Ectodermal cell (in vitro differentiated cells): ENCODE measurements at regions not wholly inside any gene's neighbourhood (a gene's known extent, or its start where the extent isn't known, plus 50 kb on each side); places are given as distances from the start of the nearest gene placed in this dataset.

Experiments
- H3K27ac ChIP-seq: 2 replicates; pipeline ENCODE4 v1.7.0; 2013; ENCODE audit warnings: mild to moderate bottlenecking, low read depth, low read length; ENCODE audit not compliant: insufficient read depth, poor library complexity, severe bottlenecking
- H3K27me3 ChIP-seq: 2 replicates; pipeline ENCODE4 v1.7.0; 2013; ENCODE audit warnings: mild to moderate bottlenecking, low read length; ENCODE audit not compliant: insufficient read depth, control insufficient read depth, poor library complexity, severe bottlenecking
- H3K36me3 ChIP-seq: one replicate; pipeline ENCODE4 v1.7.0; 2013; ENCODE audit warnings: low read length; ENCODE audit not compliant: control insufficient read depth, insufficient read depth
- H3K4me1 ChIP-seq: one replicate; pipeline ENCODE4 v1.7.0; 2013; ENCODE audit warnings: low read length; ENCODE audit not compliant: control insufficient read depth, insufficient read depth
- H3K4me3 ChIP-seq: 2 replicates; pipeline ENCODE4 v1.7.0; 2013; ENCODE audit warnings: low read depth, low read length, control low read depth; ENCODE audit not compliant: insufficient read depth
- H3K9me3 ChIP-seq: 2 replicates; pipeline ENCODE4 v1.7.0; 2013; ENCODE audit warnings: mild to moderate bottlenecking, low read length, moderate library complexity; ENCODE audit not compliant: control insufficient read depth
- WGBS, 2 experiments: methylation state at CpG; one replicate each; pipeline ENCODE4 v1.1.7; 2013; ENCODE audit warnings: missing lambda C conversion rate in 2 of 2; 5-methylcytosine and 5-hydroxymethylcytosine counted together

GRCh38 chr21:19771881-19772280 is 1226.3 kb upstream of the NCAM2 start:
- Histone ChIP-seq H3K27me3 (no peaks in the 10 kb centered on the region), H3K36me3 (no peaks in the 10 kb centered on the region), H3K4me3 (no peak overlapping the region), H3K27ac (no peak overlapping the region), H3K4me1 (no peaks in the 10 kb centered on the region), H3K9me3 (no peaks in the 10 kb centered on the region)
- 96 to 100% methylated on average over 1 of the region's 2 CpGs for WGBS, 2 experiments

GRCh38 chr21:19776076-19776475 is 1222.1 kb upstream of the NCAM2 start:
- Histone ChIP-seq H3K36me3 (no peaks in the 10 kb centered on the region), H3K4me3 (no peak overlapping the region), H3K27ac (no peak overlapping the region), H3K9me3 (no peaks in the 10 kb centered on the region), H3K27me3 (no peaks in the 10 kb centered on the region), H3K4me1 (no peaks in the 10 kb centered on the region)
- no CpG with 5 or more reads among the region's 1 CpG for WGBS, 2 experiments

GRCh38 chr21:19781881-19782652 is 1216.1 kb upstream of the NCAM2 start:
- no peak overlapping the region for H3K4me3 ChIP-seq
- H3K27me3 ChIP-seq: no peaks in the 10 kb centered on the region
- no peaks in the 10 kb centered on the region for H3K4me1 ChIP-seq
- no peaks in the 10 kb centered on the region for H3K36me3 ChIP-seq
- 91 to 92% methylated on average over 5 to 7 of the region's 7 CpGs for WGBS, 2 experiments
- H3K9me3 ChIP-seq: no peaks in the 10 kb centered on the region
- no peak overlapping the region for H3K27ac ChIP-seq

- Histone ChIP-seq H3K9me3 (no peaks in the 10 kb centered on the region), H3K27ac (no peak overlapping the region), H3K4me1 (no peaks in the 10 kb centered on the region), H3K4me3 (no peak overlapping the region), H3K36me3 (no peaks in the 10 kb centered on the region), H3K27me3 (no peaks in the 10 kb centered on the region)
- WGBS, 2 experiments: 94 to 95% methylated on average over 3 of the region's 3 CpGs
Observed at GRCh38 chr21:19785941-19786340, 1212.3 kb upstream of the NCAM2 start.

- 97 to 98% methylated on average over 2 to 4 of the region's 4 CpGs for WGBS, 2 experiments
Observed at GRCh38 chr21:19792004-19792403, 1206.2 kb upstream of the NCAM2 start.

GRCh38 chr21:19807201-19807600 is 1191.0 kb upstream of the NCAM2 start:
- no peak overlapping the region for H3K4me3 ChIP-seq
- no peaks in the 10 kb centered on the region for H3K9me3 ChIP-seq
- H3K27ac ChIP-seq: no peak overlapping the region
- no peaks in the 10 kb centered on the region for H3K36me3 ChIP-seq
- H3K4me1 ChIP-seq: no peaks in the 10 kb centered on the region
- no peaks in the 10 kb centered on the region for H3K27me3 ChIP-seq
- 100% methylated on average over 1 of the region's 1 CpG for WGBS, 2 experiments

More at GRCh38 chr21:19792004-19792403, 1206.2 kb upstream of the NCAM2 start:
- Histone ChIP-seq H3K27ac (no peak overlapping the region), H3K4me1 (no peaks in the 10 kb centered on the region), H3K4me3 (no peak overlapping the region), H3K36me3 (no peaks in the 10 kb centered on the region), H3K9me3 (no peaks in the 10 kb centered on the region), H3K27me3 (no peaks in the 10 kb centered on the region)

- no peaks in the 10 kb centered on the region for H3K36me3 ChIP-seq
- H3K9me3 ChIP-seq: no peaks in the 10 kb centered on the region
- H3K4me3 ChIP-seq: no peak overlapping the region
- no peaks in the 10 kb centered on the region for H3K4me1 ChIP-seq
- no peak overlapping the region for H3K27ac ChIP-seq
- WGBS, 2 experiments: 62 to 71% methylated on average over 4 to 5 of the region's 5 CpGs
- H3K27me3 ChIP-seq: no peaks in the 10 kb centered on the region
Observed at GRCh38 chr21:19810779-19811178, 1187.4 kb upstream of the NCAM2 start.

- Histone ChIP-seq H3K4me3 (no peak overlapping the region), H3K36me3 (no peaks in the 10 kb centered on the region), H3K27me3 (no peaks in the 10 kb centered on the region), H3K4me1 (no peaks in the 10 kb centered on the region), H3K9me3 (no peaks in the 10 kb centered on the region), H3K27ac (no peak overlapping the region)
- 86 to 100% methylated on average over 1 of the region's 2 CpGs for WGBS, 2 experiments
Observed at GRCh38 chr21:19830446-19830845, 1167.8 kb upstream of the NCAM2 start.

GRCh38 chr21:19832551-19832950 is 1165.7 kb upstream of the NCAM2 start:
- H3K27ac ChIP-seq: no peak overlapping the region
- H3K9me3 ChIP-seq: no peaks in the 10 kb centered on the region
- no peak overlapping the region for H3K4me3 ChIP-seq
- H3K4me1 ChIP-seq: no peaks in the 10 kb centered on the region
- H3K27me3 ChIP-seq: no peaks in the 10 kb centered on the region
- no peaks in the 10 kb centered on the region for H3K36me3 ChIP-seq
- WGBS, 2 experiments: 100% methylated on average over 1 of the region's 2 CpGs

- no peaks in the 10 kb centered on the region for H3K4me1 ChIP-seq
- 86 to 100% methylated on average over 1 of the region's 1 CpG for WGBS, 2 experiments
- H3K27me3 ChIP-seq: no peaks in the 10 kb centered on the region
- H3K27ac ChIP-seq: no peak overlapping the region
- H3K4me3 ChIP-seq: no peak overlapping the region
- no peaks in the 10 kb centered on the region for H3K9me3 ChIP-seq
- H3K36me3 ChIP-seq: no peaks in the 10 kb centered on the region
Observed at GRCh38 chr21:19833082-19833481, 1165.1 kb upstream of the NCAM2 start.
